ENCODE measurements at regions not wholly inside any gene's neighbourhood (a gene's known extent, or its start where the extent isn't known, plus 50 kb on each side); places are given as distances from the start of the nearest gene placed in this dataset.

GRCh38 chr2:235263205-235264120 is 230.4 kb upstream of the AGAP1 start:
- no peak for DNase-seq (ENCODE audit: low read depth in 3 of 3)

GRCh38 chr2:235264121-235264493 is 229.7 kb upstream of the AGAP1 start:
- no peak for DNase-seq (ENCODE audit: low read depth in 3 of 3)

- no peak for DNase-seq (ENCODE audit: low read depth in 3 of 3)
Observed at GRCh38 chr2:235264512-235264911, 229.3 kb upstream of the AGAP1 start.

GRCh38 chr2:235265348-235265965 is 228.4 kb upstream of the AGAP1 start:
- no peak for DNase-seq (ENCODE audit: low read depth in 3 of 3)

- DNase-seq (ENCODE audit: low read depth in 3 of 3), result no peak
Observed at GRCh38 chr2:235267251-235267650, 226.6 kb upstream of the AGAP1 start.

GRCh38 chr2:235268535-235268934 is 225.3 kb upstream of the AGAP1 start:
- DNase-seq (ENCODE audit: low read depth in 3 of 3), result no peak

GRCh38 chr2:235270291-235270690 is 223.6 kb upstream of the AGAP1 start:
- no peak for DNase-seq (ENCODE audit: low read depth in 3 of 3)

- peak in 1 of 3 experiments; percentile 56 for DNase-seq (ENCODE audit: low read depth in 3 of 3)
Observed at GRCh38 chr2:235270956-235271355, 222.9 kb upstream of the AGAP1 start.

- DNase-seq (ENCODE audit: low read depth in 3 of 3), result no peak
Observed at GRCh38 chr2:235271936-235272335, 221.9 kb upstream of the AGAP1 start.

GRCh38 chr2:235274023-235274422 is 219.8 kb upstream of the AGAP1 start:
- DNase-seq (ENCODE audit: low read depth in 3 of 3), result no peak

GRCh38 chr2:235277485-235277884 is 216.4 kb upstream of the AGAP1 start:
- no peak for DNase-seq (ENCODE audit: low read depth in 3 of 3)

- no peak for DNase-seq (ENCODE audit: low read depth in 3 of 3)
Observed at GRCh38 chr2:235278771-235279355, 215.0 kb upstream of the AGAP1 start.

GRCh38 chr2:235279965-235280364 is 213.9 kb upstream of the AGAP1 start:
- DNase-seq (ENCODE audit: low read depth in 3 of 3), result no peak

- no peak for DNase-seq (ENCODE audit: low read depth in 3 of 3)
Observed at GRCh38 chr2:235283246-235283645, 210.6 kb upstream of the AGAP1 start.

GRCh38 chr2:235286622-235287374 is 207.0 kb upstream of the AGAP1 start:
- no peak for DNase-seq (ENCODE audit: low read depth in 3 of 3)

GRCh38 chr2:235287375-235287733 is 206.5 kb upstream of the AGAP1 start:
- DNase-seq (ENCODE audit: low read depth in 3 of 3), result no peak

GRCh38 chr2:235291461-235291860 is 202.4 kb upstream of the AGAP1 start:
- DNase-seq (ENCODE audit: low read depth in 3 of 3), result no peak

- no peak for DNase-seq (ENCODE audit: low read depth in 3 of 3)
Observed at GRCh38 chr2:235293061-235293460, 200.8 kb upstream of the AGAP1 start.

- no peak for DNase-seq (ENCODE audit: low read depth in 3 of 3)
Observed at GRCh38 chr2:235295831-235296230, 198.0 kb upstream of the AGAP1 start.

GRCh38 chr2:235300368-235301201 is 193.3 kb upstream of the AGAP1 start:
- DNase-seq (ENCODE audit: low read depth in 3 of 3), result no peak
